AG08396 (cell line): ENCODE measurements at regions not wholly inside any gene's neighbourhood (a gene's known extent, or its start where the extent isn't known, plus 50 kb on each side); places are given as distances from the start of the nearest gene placed in this dataset.

Experiments used
- DNase-seq: peaks from one replicate; pipeline ENCODE4 v3.0.0; 2012; ENCODE audit warnings: low spot score, mixed read lengths

DNA sequence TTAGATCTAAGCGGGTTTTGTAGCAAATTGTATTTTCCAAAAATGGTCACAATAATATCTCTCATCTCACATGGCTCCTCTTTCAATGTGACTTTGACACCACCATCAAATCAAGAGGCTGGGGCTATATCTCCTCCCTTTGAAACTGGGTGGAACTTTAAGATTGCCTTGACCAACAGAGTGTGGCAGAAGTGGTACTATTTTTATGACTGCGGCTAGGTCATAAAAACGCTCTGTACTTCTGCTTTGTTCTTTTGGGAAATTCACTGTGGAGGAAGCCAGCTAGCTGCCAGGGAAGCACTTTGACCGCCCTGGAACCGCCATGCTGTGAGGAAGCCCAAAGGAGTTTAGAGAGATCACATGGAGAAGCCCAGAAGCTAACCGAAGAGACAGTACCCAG, 50.7 kb upstream of the ACOT11 start:
- DNase-seq = no peak

DNA sequence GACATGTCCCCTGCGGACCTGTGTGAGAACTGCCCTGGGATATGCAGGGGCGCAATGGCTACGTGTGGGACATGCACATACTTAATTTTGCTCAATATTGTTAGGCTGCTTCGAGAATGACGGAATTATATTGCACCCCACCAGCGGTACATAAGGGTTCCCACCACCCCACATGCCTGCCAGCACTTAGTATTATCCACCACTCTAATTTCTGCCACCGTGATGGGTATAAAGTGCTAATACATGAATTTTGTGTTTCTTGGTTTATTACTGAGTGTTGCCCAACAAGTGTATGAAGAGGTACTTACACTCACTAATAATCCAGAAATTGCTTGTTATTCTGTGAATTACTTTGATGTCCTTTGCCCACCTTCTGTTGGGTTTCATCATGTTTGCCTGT, 52.1 kb upstream of the ACOT11 start:
- DNase-seq = no peak

DNA sequence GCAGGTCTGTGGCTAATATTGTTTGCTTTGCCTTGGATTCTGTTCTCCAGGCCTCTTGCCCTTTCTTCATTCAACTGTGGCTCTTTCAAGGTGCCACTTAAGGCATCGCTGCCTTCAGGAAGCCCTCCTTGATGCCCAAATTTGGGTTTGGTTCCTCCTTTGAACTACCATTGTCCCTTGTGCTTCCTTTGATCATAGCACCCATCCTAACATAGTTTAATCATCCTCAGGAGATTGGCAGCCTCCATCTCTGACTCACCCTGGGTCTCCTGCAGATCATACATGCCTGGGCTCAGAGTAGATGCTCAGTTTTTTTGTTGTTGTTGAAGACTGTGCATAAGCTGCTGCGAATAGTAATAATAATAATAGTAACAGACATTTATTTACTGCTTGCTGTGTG, 54.4 kb upstream of the ACOT11 start:
- DNase-seq = no peak

DNA sequence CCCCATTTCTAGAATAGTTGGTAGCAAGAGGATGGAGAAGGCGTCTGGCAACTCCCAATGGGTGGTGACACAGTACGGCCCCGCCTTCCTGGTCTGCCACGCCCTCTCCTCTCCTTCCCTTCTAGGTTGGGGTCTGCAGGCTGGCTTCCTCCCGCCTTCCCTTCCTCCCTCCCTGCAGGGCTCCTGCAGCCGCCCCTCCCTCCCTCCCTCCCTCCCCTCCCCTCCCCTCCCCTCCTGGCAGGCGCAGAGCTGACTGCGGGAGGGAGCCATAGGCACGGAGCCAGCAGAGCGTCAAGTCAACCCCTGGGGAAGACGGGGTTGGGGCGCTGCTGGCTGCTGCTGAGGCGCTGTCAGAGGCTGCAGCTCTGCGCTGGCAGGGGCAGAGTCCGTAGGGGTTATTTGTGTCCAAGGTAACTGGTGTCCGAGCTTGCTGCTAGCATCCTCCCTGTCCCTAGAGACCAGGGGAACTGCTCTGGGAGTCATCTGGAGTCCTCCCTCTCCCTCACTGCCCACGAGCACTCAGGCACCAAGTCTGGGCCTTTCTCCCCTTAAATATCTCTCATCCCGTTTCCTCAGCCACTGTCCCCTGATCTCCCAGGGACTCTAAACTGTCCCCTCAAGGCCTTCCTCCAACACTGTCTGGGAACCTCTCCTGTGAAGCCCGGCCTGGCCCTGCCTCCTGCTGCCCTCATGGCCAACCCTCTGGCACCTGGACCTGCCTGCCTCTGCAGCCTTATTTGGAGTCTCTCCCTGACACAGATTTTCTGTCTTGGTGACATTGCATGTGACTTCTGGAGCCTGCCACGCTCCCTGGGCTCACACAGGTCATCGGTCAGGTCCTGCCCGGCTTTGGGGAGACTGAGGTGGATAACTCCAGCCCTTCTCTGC, 57.4 kb upstream of the ACOT11 start:
- no peak for DNase-seq

DNA sequence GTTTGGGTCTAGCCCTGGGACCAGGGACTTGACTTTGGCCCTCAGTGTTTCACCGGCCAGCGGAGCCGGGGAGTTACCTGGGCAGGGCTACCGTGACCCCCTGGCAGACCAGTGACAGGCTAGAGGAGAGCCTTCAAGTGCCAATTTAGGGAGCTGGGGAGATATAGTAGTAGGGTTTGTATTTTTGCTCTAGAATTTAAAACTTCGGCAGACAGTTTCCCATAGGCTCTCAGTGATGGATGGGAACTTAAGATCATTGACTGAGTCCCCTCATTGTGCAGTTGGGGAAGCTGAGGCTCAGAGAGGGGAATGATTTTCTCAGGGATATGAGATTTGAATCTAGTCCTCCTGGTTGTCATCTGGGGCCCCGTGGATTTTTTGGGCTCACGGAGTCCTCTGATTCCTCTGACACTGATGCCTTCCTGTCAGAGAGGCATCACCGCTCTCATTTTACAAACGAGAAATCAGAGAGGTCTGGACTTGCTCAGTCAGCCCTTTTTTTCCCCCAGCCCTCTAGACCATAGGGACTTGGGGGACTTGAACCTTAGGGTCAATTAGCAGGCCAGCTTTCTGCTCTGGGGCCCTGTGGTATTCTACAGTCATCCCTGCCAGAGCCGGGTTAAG, 58.3 kb upstream of the ACOT11 start:
- DNase-seq = no peak

DNA sequence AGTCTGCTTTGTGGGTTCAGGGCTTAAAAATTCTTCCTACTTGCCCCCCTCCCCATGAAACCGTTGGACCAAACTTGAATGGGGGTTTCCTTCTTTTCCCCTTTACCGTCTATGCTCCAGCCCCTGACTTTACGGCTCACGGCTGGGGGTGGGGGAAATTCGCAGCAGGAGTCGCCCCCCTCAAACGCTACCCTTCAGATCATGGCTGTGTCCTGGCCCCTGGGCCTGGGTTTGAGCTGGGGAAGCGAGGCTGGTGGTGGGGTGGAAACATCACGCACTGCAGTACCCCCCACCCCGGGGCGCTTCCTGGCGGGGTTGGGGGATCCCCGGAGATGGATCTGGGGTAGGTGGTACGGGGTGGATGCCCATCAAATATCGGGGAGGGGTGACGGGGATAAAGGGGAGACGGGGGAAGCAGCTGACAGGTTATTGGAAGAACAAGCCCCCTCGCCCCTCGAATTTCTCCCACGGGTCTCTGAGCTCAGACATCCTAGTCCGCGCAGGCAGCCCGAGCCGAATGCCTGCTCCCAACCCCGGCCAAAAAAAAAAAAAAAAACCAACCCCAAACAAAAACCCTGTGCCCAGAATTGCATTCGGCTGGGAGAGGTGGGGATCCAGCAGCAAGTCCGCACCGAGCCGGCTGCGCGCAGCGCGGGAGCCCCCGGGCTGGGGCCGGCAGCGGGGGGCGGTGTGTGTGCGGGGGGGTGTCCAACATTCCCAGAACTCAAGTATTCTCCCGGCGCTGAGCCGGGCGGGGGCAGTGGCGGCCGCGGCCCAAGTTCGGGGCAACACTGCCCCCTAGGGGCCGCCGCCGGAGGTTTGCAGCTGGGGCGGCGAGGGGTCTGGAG, 59.0 kb upstream of the ACOT11 start:
- DNase-seq = peak; percentile 94

DNA sequence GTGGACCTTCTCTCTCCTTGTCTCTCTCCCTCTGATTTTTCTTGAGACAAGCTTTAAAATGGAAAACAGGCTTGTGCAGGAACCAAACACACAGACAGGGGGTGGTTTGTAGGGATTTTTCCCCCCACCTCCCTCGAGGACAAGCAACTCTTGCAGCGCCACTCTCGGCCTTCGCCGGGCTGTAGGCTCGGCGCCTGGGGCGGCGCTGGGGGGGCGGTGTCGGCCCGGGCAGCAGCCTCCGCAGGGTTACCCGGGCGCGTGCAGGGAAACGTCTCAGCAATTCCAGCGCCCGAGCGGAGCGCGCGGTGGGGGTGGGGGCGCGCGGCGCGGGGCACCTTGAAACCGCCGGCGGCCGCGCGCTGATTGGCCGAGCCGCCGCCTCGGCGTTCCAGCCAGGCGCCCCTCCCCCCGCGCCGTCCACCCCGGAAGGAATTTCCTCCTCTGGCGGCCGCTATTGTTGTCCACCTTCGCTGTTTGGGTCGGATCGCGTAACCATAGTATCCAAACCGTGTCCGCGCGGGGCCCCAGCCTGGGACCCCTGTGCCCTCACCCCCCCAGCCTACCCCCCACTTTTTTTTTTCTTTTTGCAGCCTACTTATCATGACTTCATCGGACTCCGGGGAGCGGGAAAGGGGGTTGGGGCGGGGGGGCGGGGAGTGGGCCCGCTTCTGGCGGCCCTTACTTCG, 59.8 kb upstream of the ACOT11 start:
- DNase-seq = peak; percentile 98

DNA sequence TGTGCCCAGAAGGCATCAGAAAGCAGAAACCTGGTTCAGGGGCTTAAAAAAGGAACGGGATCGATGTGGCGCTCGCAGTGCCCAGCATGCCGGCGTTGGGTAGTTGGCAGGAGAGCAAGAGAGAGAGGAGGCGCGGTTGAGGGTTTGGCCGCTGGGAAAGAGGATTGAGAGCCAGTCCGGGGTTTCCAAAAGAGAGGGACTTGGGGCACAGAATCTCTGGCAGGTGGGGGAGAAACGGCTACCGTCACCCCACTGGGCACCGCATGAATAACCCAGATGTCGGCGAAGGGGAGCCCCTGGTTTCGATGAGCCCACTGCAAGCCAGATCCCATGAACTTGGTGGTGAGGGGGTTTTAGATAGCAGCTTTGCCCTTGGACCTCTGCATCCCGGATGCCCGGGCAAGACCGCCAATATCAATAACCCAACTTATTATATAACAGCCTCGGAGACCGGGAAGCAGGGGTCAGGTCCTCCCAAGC, 60.4 kb upstream of the ACOT11 start:
- peak; percentile 45 for DNase-seq

DNA sequence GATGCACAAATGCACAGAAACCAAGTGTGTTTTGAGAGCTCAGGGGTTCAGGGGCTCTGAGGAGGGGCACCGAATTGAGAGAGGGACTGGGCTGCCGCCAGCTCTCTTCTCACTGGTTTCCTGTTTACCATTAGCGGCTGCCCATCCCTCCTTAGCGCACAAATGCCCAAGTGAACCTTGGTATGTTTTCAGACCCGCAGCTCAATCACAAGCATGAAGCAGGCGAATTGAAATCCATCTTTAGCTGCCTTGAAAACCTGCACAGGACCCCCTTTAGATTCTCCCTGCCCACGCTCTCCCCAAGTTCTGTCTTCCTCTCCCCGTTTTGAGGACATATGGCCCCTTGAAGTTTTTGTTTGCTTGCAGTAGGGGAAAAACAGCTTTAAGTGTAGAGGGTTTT, 61.1 kb upstream of the ACOT11 start:
- no peak for DNase-seq

DNA sequence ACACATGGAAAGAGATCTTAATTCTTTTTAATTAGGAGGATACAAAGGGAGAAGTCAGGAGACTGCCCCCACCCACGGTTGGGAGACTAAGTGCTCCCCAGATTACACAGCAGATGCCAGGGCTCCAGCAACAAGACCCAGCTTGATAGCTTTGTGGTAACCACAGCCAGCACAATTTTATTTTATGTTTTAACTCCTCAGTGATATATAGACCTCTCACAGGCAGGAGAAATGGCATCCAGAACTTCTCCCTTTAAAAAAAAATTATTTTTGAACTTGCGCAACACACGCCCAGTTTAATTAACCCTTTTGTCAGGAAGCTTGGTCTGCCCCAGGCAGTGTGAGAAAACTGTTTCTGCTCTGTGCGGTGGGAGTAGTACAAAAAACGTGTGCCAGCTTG, 62.6 kb upstream of the ACOT11 start:
- no peak for DNase-seq

DNA sequence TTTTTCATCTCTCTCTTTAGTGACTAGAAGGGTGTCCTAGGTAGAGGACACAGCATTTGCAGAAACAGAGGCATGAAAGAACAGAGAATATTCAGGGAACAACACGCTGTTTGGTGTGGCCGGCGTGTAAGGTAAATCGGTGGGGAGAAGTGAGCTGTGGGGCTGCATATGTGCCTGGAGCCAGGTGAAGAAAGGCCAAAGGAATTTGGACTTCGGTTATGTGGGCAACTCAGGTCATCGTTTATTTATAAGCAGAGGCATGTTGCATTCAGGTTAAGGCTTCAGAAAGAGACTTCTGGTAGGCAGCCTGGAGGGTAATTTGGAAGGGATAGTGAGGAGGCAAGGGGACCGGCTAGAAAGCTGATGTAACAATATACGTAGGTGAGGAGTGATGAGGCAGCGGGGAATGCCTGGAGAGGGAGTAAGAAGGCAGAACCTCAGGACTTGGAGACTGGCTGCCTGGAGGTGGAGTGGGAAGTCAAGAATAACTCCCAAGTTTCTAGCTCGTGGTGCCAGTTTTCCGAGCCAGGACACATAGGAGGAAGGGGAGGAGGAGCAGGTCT, 64.1 kb upstream of the ACOT11 start:
- DNase-seq = no peak

DNA sequence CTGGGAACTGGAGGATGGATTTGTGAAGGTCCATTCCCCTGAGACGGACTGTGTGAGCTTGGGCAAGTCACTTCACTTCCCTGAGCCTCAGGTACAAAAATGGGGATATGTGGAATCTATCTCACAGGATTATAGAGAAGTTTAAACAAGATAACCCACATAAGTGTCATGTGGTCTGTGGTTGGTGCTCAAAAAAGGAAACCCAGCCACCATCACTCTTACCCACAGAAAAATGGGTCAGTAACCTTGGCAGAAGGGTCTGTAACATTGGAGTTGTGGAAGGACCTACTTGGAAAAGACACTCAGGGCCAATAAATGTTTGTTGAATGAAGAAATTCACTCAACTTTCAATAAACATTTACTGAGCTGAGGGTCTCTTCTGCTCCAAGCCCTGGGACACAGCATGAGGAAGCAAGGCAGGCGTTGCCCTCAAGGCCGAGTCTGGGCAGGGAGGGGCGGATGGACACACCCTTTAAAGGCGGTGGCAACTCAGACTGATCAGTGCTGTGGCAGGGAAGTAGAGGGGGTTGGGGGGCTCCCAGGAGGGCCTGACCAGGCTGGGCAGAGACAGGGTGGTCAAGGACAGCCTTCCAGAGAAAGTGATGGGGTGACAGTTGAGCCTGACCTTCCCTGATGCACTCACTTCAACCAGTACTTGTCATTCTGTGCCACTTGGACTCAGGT, 66.7 kb upstream of the ACOT11 start:
- DNase-seq = no peak

DNA sequence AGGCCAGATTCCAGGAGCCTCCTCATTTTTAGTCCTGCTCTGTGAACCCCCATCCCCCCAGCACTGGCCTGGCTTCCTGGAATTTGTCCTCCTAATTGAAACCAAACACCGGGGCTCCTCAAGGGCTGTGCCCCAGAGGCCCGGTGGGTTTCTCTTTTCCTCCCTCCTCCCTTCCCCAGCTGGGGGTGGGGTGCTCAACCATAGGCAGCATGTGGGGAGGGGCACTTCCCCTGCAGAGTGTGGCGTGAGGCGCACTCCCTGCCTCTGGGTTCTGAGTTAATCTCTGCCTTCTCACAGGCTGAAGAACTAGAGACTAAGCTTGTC, 67.5 kb upstream of the ACOT11 start:
- DNase-seq = no peak

DNA sequence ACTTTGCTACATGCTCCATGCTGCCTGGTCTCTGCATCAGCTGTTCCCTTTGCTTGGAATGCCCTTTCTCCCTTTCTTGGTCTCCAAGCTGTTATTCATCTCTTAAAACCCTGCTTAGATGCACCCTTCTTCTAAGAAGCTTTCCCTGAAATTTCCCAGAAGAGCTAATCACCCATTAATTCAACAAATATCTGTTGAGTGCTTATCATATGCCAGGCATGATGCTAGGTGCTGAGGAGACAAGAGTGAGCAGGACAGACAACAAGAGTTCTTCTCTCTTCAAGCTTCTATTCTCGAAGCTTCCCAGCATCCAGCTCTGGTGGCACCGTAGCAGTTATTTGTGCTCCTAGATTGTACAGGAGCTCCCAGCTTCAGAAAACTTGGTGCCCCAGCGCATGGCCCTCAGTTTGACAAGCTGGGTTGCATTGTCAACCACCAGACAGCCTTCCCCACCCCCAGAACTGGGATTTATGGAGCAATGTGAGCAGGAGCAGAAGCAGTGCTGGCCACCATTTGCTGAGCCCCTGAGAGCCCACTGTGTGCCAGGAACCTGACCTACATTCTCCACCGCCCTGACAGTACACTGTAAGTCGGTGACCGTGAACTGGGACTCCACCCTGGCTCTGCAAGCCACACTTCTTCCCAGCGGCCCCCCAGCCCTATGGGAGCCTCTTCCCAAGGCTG, 68.0 kb upstream of the ACOT11 start:
- no peak for DNase-seq

DNA sequence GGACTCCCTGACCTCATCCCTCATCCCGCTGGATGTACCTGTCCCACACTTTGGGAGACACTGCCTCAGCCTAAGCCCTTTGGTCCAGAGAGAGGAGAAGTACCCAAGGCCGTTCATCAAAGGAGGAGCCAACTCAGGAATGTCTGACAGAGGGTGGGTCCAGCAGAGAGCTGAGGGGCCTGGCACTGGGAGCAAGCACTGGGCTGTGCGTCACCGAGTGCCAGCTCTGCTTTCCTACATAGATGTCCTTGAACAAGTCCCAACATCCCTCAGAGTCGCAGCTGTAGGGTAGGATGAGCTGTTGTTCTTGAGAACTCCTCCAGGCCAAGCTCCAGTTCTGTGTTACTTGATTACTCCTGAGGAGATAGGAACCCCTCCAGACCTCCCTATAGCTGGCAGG, 68.8 kb upstream of the ACOT11 start:
- DNase-seq = no peak

DNA sequence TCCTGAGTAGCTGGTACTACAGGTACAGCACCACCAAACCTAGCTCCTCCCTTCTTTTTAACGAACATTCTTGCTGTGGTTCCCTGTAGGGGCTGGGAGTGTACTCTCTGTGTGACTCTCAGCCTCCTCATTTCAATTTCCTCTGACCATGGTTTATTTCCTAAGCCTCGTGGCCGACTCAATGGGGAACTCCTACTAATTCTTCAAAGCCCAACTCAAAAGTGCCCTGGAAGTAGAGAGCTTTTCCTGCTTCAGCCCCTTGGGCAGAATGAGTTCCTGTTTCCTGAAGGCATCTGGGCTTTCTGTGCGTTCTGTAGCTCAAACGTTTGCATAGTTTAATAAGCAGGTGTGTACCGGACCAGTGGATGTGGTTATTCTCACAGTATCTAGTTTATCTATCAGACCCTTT, 70.9 kb upstream of the ACOT11 start:
- DNase-seq = no peak

DNA sequence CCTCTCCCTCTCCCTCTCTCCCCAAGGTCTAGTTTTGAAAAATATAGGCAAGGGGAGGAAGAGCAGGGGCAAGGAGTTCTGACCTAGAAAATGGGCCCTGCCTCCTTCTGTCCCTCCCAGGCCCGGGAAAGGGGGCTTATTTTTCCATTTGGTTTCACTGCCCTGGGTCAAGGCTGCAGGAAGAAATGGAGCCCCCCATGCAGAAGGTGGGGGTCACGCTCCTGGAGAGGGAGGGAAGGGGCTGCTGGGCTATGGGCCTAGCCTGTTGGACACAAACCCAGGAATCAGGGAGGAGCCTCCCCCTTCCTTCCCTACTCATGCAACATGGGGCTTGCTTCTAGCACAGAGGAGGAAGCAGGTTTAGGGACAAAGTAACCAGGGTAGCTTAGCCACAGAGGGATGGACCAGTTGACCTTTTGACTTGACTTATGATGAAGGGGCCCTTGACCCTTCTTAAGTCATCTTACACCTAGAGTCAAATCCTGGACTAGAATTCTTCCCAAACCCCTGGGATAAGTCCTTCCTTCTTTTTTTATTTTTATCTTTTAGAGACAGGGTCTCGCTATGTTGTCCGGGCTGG, 70.4 kb upstream of the SSBP3 start:
- DNase-seq = no peak

DNA sequence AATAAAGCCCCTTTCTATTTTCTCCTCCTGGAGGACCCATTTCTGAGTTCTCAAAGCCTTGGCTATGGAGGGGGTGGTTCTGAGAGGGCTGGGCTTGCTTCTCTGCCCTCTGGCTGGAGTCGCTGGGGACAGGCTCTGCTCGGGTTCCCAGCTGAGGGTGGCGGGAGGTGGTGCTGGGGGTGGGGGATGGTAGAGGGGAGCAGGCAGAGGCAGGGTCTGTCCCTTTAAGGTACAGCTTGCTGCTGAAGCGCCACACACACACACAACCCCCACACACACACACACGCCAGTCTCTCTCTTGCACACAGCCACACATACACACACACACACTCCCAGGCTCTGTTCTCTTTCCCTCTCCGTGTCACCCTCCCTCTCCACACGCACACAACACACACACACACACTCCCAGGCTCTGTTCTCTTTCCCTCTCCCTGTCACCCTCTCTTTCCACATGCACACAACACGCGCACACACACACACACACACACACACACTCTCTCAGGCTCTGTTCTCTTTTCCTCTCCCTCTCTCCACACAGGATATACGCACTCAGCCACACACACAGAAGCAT, 69.8 kb upstream of the SSBP3 start:
- no peak for DNase-seq

DNA sequence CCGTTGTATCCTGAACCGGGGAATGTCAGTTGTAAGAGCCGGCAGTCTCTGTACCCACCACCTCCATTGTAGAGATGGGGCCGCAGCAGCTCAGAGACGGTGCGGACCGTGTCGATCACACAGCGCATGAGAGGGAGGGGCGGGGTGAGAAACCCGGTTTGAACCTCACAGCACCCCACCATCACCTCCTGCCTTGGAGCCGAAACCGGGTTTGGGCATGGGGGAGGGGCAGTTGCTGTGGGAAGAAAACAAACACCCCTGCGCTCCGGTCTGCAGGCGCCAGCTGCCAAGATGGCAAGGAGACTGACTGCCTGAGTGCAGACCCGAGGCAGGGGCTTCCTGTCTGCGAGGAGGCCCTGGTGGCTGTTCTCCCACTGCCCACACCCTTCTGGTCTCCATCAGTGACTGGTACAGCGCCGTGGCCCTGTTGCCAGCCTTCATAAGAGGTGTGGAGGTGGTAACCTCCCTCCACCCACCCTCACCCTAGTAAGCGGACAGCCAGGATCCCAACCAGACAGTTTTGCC, 69.2 kb upstream of the SSBP3 start:
- DNase-seq = no peak
